Thoracic aorta (tissue), 2 donors: ENCODE measurements at regions not wholly inside any gene's neighbourhood (a gene's known extent, or its start where the extent isn't known, plus 50 kb on each side); places are given as distances from the start of the nearest gene placed in this dataset.

Experiments
- ATAC-seq: fragments of 150-250 bp; one replicate; pipeline ENCODE4 v1.8.0; 2017; ENCODE audit warnings: low read depth; ENCODE audit not compliant: insufficient number of reproducible peaks, low FRiP score
- DNase-seq: peaks from one replicate; pipeline ENCODE4 v3.0.0-alpha.2; 2020; ENCODE audit warnings: low spot score
- H3K27ac ChIP-seq, 2 donors: fragments of 200-600 bp; sonication (generic); 1 replicate in 1 of 2; 2 replicates in 1 of 2; pipeline ENCODE4 v1.5.1; 2016; ENCODE audit warnings: mild to moderate bottlenecking in 2 of 2, moderate library complexity in 2 of 2
- H3K27me3 ChIP-seq: fragments of 200-600 bp; sonication (generic); replicated peaks from 2 replicates; pipeline ENCODE4 v1.6.0; 2016; ENCODE audit warnings: mild to moderate bottlenecking; ENCODE audit not compliant: insufficient read depth
- H3K36me3 ChIP-seq: fragments of 200-600 bp; sonication (generic); one replicate; pipeline ENCODE4 v1.5.1; 2016
- H3K4me1 ChIP-seq, 2 donors: fragments of 200-600 bp; sonication (generic); 1 replicate in 1 of 2; 2 replicates in 1 of 2; pipeline versions ENCODE4 v1.5.1 to v1.6.0; 2016; ENCODE audit warnings: low read depth in 2 of 2, mild to moderate bottlenecking in 1 of 2; ENCODE audit not compliant: control insufficient read depth in 1 of 2
- H3K4me3 ChIP-seq: fragments of 200-600 bp; sonication (generic); 2 replicates; pipeline ENCODE4 v1.5.1; 2016; ENCODE audit warnings: mild to moderate bottlenecking
- H3K9me3 ChIP-seq: fragments of 200-600 bp; sonication (generic); 2 replicates; pipeline ENCODE4 v1.5.1; 2016
- TF ChIP-seq, protein P1 (sequence below): fragments of 200-600 bp; sonication (generic); IDR thresholded peaks from one replicate; pipeline ENCODE4 v1.5.1; 2019; ENCODE audit warnings: antibody characterized with exemption

DNA sequence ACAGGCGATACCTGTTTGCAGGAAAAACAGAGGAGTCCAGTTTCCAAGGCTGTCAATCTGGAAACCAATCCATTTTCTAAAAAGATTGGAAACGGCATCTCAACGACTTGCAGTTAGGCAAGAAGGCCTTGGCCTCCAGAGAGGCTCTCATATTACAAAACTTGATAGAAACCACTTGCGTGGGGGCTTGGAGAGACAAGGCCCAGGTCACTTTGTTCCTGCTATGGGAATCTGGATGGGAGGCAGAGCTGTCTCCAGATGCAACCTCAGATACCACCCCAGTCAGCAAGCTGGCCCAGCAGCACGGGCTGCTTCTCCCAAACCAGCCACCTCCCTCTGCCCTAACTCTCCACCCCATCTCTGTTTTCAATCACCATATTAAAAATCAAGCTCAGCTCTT is 298.8 kb downstream of the TNS1 start:
- Histone ChIP-seq H3K4me1 (peaks cover 9 to 26% of the 10 kb centered on the region in 2 donors), H3K27me3 (no peaks in the 10 kb centered on the region), H3K9me3 (no peaks in the 10 kb centered on the region), H3K36me3 (no peaks in the 10 kb centered on the region), H3K27ac (no peak overlapping the region), H3K4me3 (no peak overlapping the region)
- TF ChIP-seq, protein P1, sequence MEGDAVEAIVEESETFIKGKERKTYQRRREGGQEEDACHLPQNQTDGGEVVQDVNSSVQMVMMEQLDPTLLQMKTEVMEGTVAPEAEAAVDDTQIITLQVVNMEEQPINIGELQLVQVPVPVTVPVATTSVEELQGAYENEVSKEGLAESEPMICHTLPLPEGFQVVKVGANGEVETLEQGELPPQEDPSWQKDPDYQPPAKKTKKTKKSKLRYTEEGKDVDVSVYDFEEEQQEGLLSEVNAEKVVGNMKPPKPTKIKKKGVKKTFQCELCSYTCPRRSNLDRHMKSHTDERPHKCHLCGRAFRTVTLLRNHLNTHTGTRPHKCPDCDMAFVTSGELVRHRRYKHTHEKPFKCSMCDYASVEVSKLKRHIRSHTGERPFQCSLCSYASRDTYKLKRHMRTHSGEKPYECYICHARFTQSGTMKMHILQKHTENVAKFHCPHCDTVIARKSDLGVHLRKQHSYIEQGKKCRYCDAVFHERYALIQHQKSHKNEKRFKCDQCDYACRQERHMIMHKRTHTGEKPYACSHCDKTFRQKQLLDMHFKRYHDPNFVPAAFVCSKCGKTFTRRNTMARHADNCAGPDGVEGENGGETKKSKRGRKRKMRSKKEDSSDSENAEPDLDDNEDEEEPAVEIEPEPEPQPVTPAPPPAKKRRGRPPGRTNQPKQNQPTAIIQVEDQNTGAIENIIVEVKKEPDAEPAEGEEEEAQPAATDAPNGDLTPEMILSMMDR, result no peak
- ATAC-seq, result no peak
- no peak for DNase-seq

DNA sequence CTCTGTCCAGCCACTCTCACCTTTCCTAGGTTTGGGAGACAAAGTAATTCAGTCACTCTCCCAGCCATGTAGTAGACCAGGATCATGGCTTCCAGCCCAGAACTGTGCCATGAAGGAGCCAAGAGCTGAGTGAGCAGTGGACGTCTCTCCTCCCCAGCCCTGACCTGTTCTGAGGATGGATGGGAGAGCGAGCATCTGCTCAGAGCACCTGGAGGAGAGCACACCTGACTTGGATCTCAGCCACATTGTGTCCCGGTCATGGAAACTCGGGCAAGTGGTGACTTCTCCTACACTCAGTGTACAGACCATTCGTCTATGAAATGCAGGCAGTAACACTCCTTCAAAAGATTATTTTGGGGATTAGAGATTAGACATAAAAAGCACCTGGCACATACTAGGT is 299.7 kb downstream of the TNS1 start:
- ATAC-seq (no peak), DNase-seq (no peak)
- TF ChIP-seq, protein P1, result no peak
- no peak overlapping the region for H3K4me3 ChIP-seq
- H3K27ac ChIP-seq, result peak overlapping the region in 1 of 2 donors; percentile 9
- no peaks in the 10 kb centered on the region for H3K27me3 ChIP-seq
- H3K4me1 ChIP-seq, result peaks cover 11 to 35% of the 10 kb centered on the region in 2 donors
- H3K9me3 ChIP-seq, result no peaks in the 10 kb centered on the region
- H3K36me3 ChIP-seq, result no peaks in the 10 kb centered on the region

DNA sequence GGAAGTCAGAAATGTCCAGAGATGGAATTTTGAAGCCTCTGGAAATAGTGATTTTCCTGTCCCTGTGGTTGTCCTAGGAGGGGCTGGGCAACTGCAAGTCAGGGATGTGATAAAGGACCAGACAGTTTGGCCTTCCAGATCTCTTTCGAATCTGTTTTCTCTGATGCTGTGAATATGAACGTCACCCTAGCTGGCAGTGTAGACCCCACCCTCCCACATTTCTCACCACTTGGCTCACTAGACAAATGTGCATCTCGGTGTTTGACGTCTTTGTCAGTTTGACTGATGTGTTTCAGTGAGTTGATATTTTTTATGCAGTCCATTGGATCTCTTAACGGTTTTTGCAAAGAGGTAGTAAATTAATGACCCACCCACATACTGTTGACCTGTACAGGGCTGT is 301.2 kb downstream of the TNS1 start:
- TF ChIP-seq, protein P1, result no peak
- Histone ChIP-seq H3K4me3 (no peak overlapping the region), H3K36me3 (peaks cover 7% of the 10 kb centered on the region), H3K27ac (peak overlapping the region; percentile 9 to 36), H3K27me3 (no peaks in the 10 kb centered on the region), H3K4me1 (peaks cover 5 to 25% of the 10 kb centered on the region in 2 donors), H3K9me3 (no peaks in the 10 kb centered on the region)
- DNase-seq (no peak), ATAC-seq (no peak)

DNA sequence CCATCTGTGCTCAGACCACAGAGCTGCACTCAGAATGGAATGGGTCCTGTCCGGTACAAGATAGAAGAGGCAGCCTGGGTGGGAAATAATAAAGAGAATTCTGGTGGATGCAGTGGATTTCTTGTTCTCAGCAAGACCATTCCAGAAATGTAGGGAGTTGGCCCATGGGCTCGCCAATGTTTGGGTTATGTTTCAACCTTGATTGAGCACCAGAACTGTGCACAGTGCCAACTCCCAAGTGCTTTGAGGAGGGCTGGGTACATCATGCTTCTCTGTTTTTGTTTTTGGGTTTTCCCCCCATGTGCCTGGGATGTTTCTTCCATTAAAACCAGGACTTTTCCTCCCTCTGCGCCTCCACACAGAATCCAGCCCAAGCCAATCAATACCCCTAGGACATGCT is 304.1 kb downstream of the TNS1 start:
- peak overlapping the region; percentile 47 to 68 for H3K27ac ChIP-seq
- no peaks in the 10 kb centered on the region for H3K9me3 ChIP-seq
- H3K4me1 ChIP-seq, result peaks cover 7 to 46% of the 10 kb centered on the region in 2 donors
- ATAC-seq, result no peak
- no peak for DNase-seq
- H3K4me3 ChIP-seq, result no peak overlapping the region
- TF ChIP-seq, protein P1, result no peak
- peaks cover 7% of the 10 kb centered on the region for H3K36me3 ChIP-seq
- no peaks in the 10 kb centered on the region for H3K27me3 ChIP-seq

DNA sequence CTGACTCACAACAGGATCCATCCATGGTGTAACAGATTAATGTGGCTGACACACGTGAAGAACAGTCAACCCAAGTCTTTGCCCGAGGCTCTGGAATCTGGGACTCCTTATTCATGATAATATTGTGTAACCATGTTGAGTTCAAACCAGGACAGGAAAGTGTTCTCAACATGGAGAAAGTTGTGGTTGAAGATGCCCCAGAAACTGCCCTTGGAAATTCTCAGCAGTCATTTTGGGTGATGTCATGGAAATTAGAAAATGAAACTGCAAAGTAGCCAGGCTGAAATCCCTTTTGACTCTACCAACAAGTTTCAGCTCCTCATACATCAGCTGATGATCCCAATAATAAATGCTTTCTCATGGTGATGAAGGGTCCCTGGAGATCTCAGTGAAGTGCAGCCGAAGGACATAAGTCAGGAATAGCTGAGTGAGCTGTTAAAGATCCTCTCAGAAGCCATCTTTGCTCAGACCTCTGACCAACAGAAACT is 307.7 kb downstream of the TNS1 start:
- Histone ChIP-seq H3K4me3 (no peak overlapping the region), H3K4me1 (peaks cover 17 to 78% of the 10 kb centered on the region in 2 donors), H3K27ac (peak overlapping the region; percentile 57 to 80), H3K27me3 (no peaks in the 10 kb centered on the region), H3K9me3 (no peaks in the 10 kb centered on the region), H3K36me3 (peaks cover 13% of the 10 kb centered on the region)
- no peak for DNase-seq
- TF ChIP-seq, protein P1, result no peak
- peak; percentile 52 for ATAC-seq
